PC-3 (cell line): ENCODE measurements at regions not wholly inside any gene's neighbourhood (a gene's known extent, or its start where the extent isn't known, plus 50 kb on each side); places are given as distances from the start of the nearest gene placed in this dataset.

ENCODE experiments used
- ATAC-seq: fragments of 200-7000 bp; cut with Tn5 transposase; 2 replicates; pipeline ENCODE4 v1.9.1; 2020; ENCODE audit warnings: mild to moderate bottlenecking, moderate library complexity
- BruUV-seq: library from RNA; stranded (reverse); fragments of 400-500 nt; replicated peaks from 2 replicates; lab custom pipeline; 2021; lab: Mats Ljungman, UMichigan
- CTCF ChIA-PET: fragments of 300-600 bp; sonication (Branson Sonifier 250); formaldehyde crosslinking; loops from one replicate; lab custom pipeline; 2022; ENCODE audit warnings: antibody characterized with exemption; lab: Charles Lee
- POLR2A ChIA-PET: fragments of 300-600 bp; sonication (Branson Sonifier 250); formaldehyde crosslinking; loops from one replicate; lab custom pipeline; 2022; ENCODE audit warnings: antibody characterized with exemption; ENCODE audit not compliant: unreplicated experiment; lab: Charles Lee
- DNase-seq: peaks from one replicate; pipeline ENCODE4 v3.0.0-alpha.2; 2015
- H2AFZ ChIP-seq: fragments of 300-600 bp; sonication (generic); 2 replicates; pipeline ENCODE4 v1.6.0; 2016; ENCODE audit warnings: antibody characterized with exemption, low read length
- H3F3A ChIP-seq: fragments of 300-600 bp; sonication (generic); one replicate; pipeline ENCODE4 v1.6.0; 2017; ENCODE audit warnings: antibody characterized with exemption, low read length, control low read depth, mild to moderate bottlenecking; ENCODE audit not compliant: unreplicated experiment
- H3K27ac ChIP-seq: fragments of 300-600 bp; sonication (generic); 2 replicates; pipeline ENCODE4 v1.5.1; 2016; ENCODE audit warnings: mild to moderate bottlenecking, low read length
- H3K27me3 ChIP-seq: fragments of 300-600 bp; sonication (generic); 2 replicates; pipeline ENCODE4 v1.6.1; 2016; ENCODE audit warnings: low read length, mixed read lengths
- H3K36me3 ChIP-seq: fragments of 300-600 bp; sonication (generic); 2 replicates; pipeline ENCODE4 v1.6.1; 2016; ENCODE audit warnings: low read depth, mixed run types, low read length, mixed read lengths
- H3K4me1 ChIP-seq: fragments of 300-600 bp; sonication (generic); 2 replicates; pipeline ENCODE4 v1.5.1; 2016; ENCODE audit warnings: low read length; ENCODE audit not compliant: insufficient read depth
- H3K4me2 ChIP-seq: fragments of 300-600 bp; sonication (generic); 2 replicates; pipeline ENCODE4 v1.6.0; 2016; ENCODE audit warnings: low read length
- H3K4me3 ChIP-seq: fragments of 300-600 bp; sonication (generic); 2 replicates; pipeline ENCODE4 v1.5.1; 2016; ENCODE audit warnings: mild to moderate bottlenecking, low read length, mixed read lengths
- H3K79me2 ChIP-seq: fragments of 300-600 bp; sonication (generic); 2 replicates; pipeline ENCODE4 v1.6.1; 2017; ENCODE audit warnings: low read length, mixed read lengths
- H3K9ac ChIP-seq: fragments of 300-600 bp; sonication (generic); 2 replicates; pipeline ENCODE4 v1.6.0; 2016; ENCODE audit warnings: mild to moderate bottlenecking, low read length
- H3K9me2 ChIP-seq: fragments of 300-600 bp; sonication (generic); replicated peaks from 2 replicates; pipeline ENCODE4 v1.6.1; 2016; ENCODE audit warnings: mixed run types, low read length, mixed read lengths
- H3K9me3 ChIP-seq: fragments of 300-600 bp; sonication (generic); 2 replicates; pipeline ENCODE4 v1.6.1; 2016; ENCODE audit warnings: low read length, mixed read lengths
- H4K20me1 ChIP-seq: fragments of 300-600 bp; sonication (generic); 2 replicates; pipeline ENCODE4 v1.6.1; 2016; ENCODE audit warnings: low read length, mixed read lengths
- EZH2 ChIP-seq: fragments of 300-600 bp; sonication (generic); IDR thresholded peaks from one replicate; pipeline ENCODE4 v1.6.1; 2017; ENCODE audit warnings: antibody characterized with exemption, mild to moderate bottlenecking, low read length; ENCODE audit not compliant: unreplicated experiment
- EZH2phosphoT487 ChIP-seq: fragments of 300-600 bp; sonication (generic); IDR thresholded peaks from 2 replicates; pipeline ENCODE4 v1.6.1; 2018; ENCODE audit warnings: mild to moderate bottlenecking, antibody characterized with exemption, low read length, borderline replicate concordance
- intact Hi-C: fragments of 100-400 bp; cut with micrococcal nuclease; formaldehyde crosslinking; loops from 2 replicates; pipeline ENCODE4 v1.9.0; 2023
- TF ChIP-seq, protein P1 (sequence below): fragments of 300-600 bp; sonication (generic); conservative IDR thresholded peaks from 2 replicates; pipeline ENCODE4 v1.5.1; 2017; ENCODE audit warnings: antibody characterized with exemption, low read depth, mild to moderate bottlenecking, low read length

- Histone ChIP-seq H3K4me2 (no peak overlapping the region), H3K4me3 (no peak overlapping the region), H3F3A (no peaks in the 10 kb centered on the region), H3K9me2 (no peaks in the 10 kb centered on the region), H3K27me3 (peaks cover 18% of the 10 kb centered on the region), H4K20me1 (no peaks in the 10 kb centered on the region), H3K79me2 (no peaks in the 10 kb centered on the region), H3K27ac (no peak overlapping the region), H3K4me1 (no peaks in the 10 kb centered on the region), H3K36me3 (no peaks in the 10 kb centered on the region), H3K9me3 (no peaks in the 10 kb centered on the region), H3K9ac (no peak overlapping the region), H2AFZ (no peak overlapping the region)
- no TSS peak for BruUV-seq
- ChIA-PET CTCF (no interaction called here), POLR2A (no interaction called here)
- TF ChIP-seq, protein P1, sequence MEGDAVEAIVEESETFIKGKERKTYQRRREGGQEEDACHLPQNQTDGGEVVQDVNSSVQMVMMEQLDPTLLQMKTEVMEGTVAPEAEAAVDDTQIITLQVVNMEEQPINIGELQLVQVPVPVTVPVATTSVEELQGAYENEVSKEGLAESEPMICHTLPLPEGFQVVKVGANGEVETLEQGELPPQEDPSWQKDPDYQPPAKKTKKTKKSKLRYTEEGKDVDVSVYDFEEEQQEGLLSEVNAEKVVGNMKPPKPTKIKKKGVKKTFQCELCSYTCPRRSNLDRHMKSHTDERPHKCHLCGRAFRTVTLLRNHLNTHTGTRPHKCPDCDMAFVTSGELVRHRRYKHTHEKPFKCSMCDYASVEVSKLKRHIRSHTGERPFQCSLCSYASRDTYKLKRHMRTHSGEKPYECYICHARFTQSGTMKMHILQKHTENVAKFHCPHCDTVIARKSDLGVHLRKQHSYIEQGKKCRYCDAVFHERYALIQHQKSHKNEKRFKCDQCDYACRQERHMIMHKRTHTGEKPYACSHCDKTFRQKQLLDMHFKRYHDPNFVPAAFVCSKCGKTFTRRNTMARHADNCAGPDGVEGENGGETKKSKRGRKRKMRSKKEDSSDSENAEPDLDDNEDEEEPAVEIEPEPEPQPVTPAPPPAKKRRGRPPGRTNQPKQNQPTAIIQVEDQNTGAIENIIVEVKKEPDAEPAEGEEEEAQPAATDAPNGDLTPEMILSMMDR, result no peak
- no peak for TF ChIP-seq EZH2
- ATAC-seq (no peak), DNase-seq (no peak)
- intact Hi-C loops, result no loop called here
Measured at GRCh38 chr4:56182356-56182755, 204.9 kb downstream of the AASDH start.

GRCh38 chr4:56181140-56181953 lies 205.9 kb downstream of the AASDH start:
- POLR2A ChIA-PET, result no interaction called here
- H3K9ac ChIP-seq, result no peak overlapping the region
- no peak overlapping the region for H3K27ac ChIP-seq
- no peak overlapping the region for H3K4me2 ChIP-seq
- no peaks in the 10 kb centered on the region for H3K9me2 ChIP-seq
- intact Hi-C loops, result no loop called here
- no TSS peak for BruUV-seq
- no peaks in the 10 kb centered on the region for H3K36me3 ChIP-seq
- H4K20me1 ChIP-seq, result no peaks in the 10 kb centered on the region
- no peak overlapping the region for H2AFZ ChIP-seq
- H3K4me1 ChIP-seq, result no peaks in the 10 kb centered on the region
- no peak for ATAC-seq
- CTCF ChIA-PET, result no interaction called here
- H3F3A ChIP-seq, result no peaks in the 10 kb centered on the region
- H3K9me3 ChIP-seq, result no peaks in the 10 kb centered on the region
- TF ChIP-seq EZH2phosphoT487, result no peak
- no peak for TF ChIP-seq EZH2
- TF ChIP-seq, protein P1, result no peak
- H3K79me2 ChIP-seq, result no peaks in the 10 kb centered on the region
- no peak overlapping the region for H3K4me3 ChIP-seq
- H3K27me3 ChIP-seq, result peaks cover 21% of the 10 kb centered on the region
- DNase-seq, result no peak

GRCh38 chr4:56169061-56169460 lies 218.2 kb downstream of the AASDH start:
- Histone ChIP-seq H3K36me3 (no peaks in the 10 kb centered on the region), H3K9me2 (no peaks in the 10 kb centered on the region), H3K4me1 (no peaks in the 10 kb centered on the region), H2AFZ (no peak overlapping the region), H3K9me3 (no peaks in the 10 kb centered on the region), H4K20me1 (no peaks in the 10 kb centered on the region), H3F3A (no peaks in the 10 kb centered on the region), H3K79me2 (no peaks in the 10 kb centered on the region), H3K4me2 (no peak overlapping the region), H3K9ac (no peak overlapping the region), H3K27ac (no peak overlapping the region), H3K27me3 (peaks cover 39% of the 10 kb centered on the region), H3K4me3 (no peak overlapping the region)
- POLR2A ChIA-PET, result no interaction called here
- intact Hi-C loops, result no loop called here
- TF ChIP-seq EZH2phosphoT487, result no peak
- no peak for TF ChIP-seq EZH2
- TF ChIP-seq, protein P1, result no peak
- BruUV-seq, result no TSS peak
- no peak for DNase-seq
- CTCF ChIA-PET, result no interaction called here
- ATAC-seq, result no peak
